ENCODE measurements at regions not wholly inside any gene's neighbourhood (a gene's known extent, or its start where the extent isn't known, plus 50 kb on each side); places are given as distances from the start of the nearest gene placed in this dataset.
"Not testable (repeated sequence)": the region's sequence is repeated elsewhere in the genome, so short reads cannot be mapped to it uniquely, and the experiment has no call there.

GRCh38 chr12:13530966-13531365 lies 334.4 kb downstream of the EMP1 start:
- intact Hi-C loops (cut with DNase I): loop anchor here in 3 of 4 donors (10.0 kb wide), 2 partner anchors 246 to 256 kb away; no protein-coding TSS in a partner anchor
- Histone ChIP-seq H3K27me3 (ENCODE audit: control insufficient read depth, insufficient read depth) (no peaks in the 10 kb centered on the region), H3K9me3 (ENCODE audit: control insufficient read depth, low read length) (no peaks in the 10 kb centered on the region), H3K27ac (ENCODE audit: low read length) (no peak overlapping the region), H3K4me3 (ENCODE audit: low read length) (no peak overlapping the region), H3K4me1 (ENCODE audit: control insufficient read depth, insufficient read depth, low read length) (no peaks in the 10 kb centered on the region)
- no peak for ATAC-seq
- DNase-seq: no peak
- WGBS: 90% methylated on average over 7 of the region's 7 CpGs

GRCh38 chr12:13526185-13526921 lies 329.8 kb downstream of the EMP1 start:
- intact Hi-C loops (cut with DNase I); H3K27ac ChIP-seq (ENCODE audit: low read length): not testable (repeated sequence)

GRCh38 chr12:13523536-13524307 lies 327.2 kb downstream of the EMP1 start:
- H3K9me3 ChIP-seq (ENCODE audit: control insufficient read depth, low read length): peaks cover 4% of the 10 kb centered on the region
- H3K27me3 ChIP-seq (ENCODE audit: control insufficient read depth, insufficient read depth): peaks cover 2% of the 10 kb centered on the region
- 85% methylated on average over 4 of the region's 4 CpGs for WGBS
- no peak overlapping the region for H3K27ac ChIP-seq (ENCODE audit: low read length)
- H3K4me1 ChIP-seq (ENCODE audit: control insufficient read depth, insufficient read depth, low read length): no peaks in the 10 kb centered on the region
- H3K4me3 ChIP-seq (ENCODE audit: low read length): no peak overlapping the region
- DNase-seq (no peak), ATAC-seq (no peak)
- intact Hi-C loops (cut with DNase I): no loop called here

More at GRCh38 chr12:13526185-13526921, 329.8 kb downstream of the EMP1 start:
- H3K9me3 ChIP-seq (ENCODE audit: control insufficient read depth, low read length); DNase-seq; H3K27me3 ChIP-seq (ENCODE audit: control insufficient read depth, insufficient read depth); H3K4me3 ChIP-seq (ENCODE audit: low read length); H3K4me1 ChIP-seq (ENCODE audit: control insufficient read depth, insufficient read depth, low read length); ATAC-seq: not testable (repeated sequence)
- 85% methylated on average over 1 of the region's 1 CpG for WGBS

GRCh38 chr12:13518034-13518433 lies 321.5 kb downstream of the EMP1 start:
- H3K4me3 ChIP-seq (ENCODE audit: low read length); H3K9me3 ChIP-seq (ENCODE audit: control insufficient read depth, low read length); intact Hi-C loops (cut with DNase I); ATAC-seq; H3K27ac ChIP-seq (ENCODE audit: low read length); H3K27me3 ChIP-seq (ENCODE audit: control insufficient read depth, insufficient read depth); H3K4me1 ChIP-seq (ENCODE audit: control insufficient read depth, insufficient read depth, low read length); DNase-seq: not testable (repeated sequence)
- WGBS: 89% methylated on average over 4 of the region's 4 CpGs

- Histone ChIP-seq H3K4me3 (ENCODE audit: low read length) (no peak overlapping the region), H3K9me3 (ENCODE audit: control insufficient read depth, low read length) (no peaks in the 10 kb centered on the region), H3K27me3 (ENCODE audit: control insufficient read depth, insufficient read depth) (no peaks in the 10 kb centered on the region), H3K27ac (ENCODE audit: low read length) (no peak overlapping the region), H3K4me1 (ENCODE audit: control insufficient read depth, insufficient read depth, low read length) (no peaks in the 10 kb centered on the region)
- ATAC-seq (no peak), DNase-seq (no peak)
- intact Hi-C loops (cut with DNase I): no loop called here
Observed at GRCh38 chr12:13509740-13510139, 313.2 kb downstream of the EMP1 start.

- Histone ChIP-seq H3K27me3 (ENCODE audit: control insufficient read depth, insufficient read depth) (no peaks in the 10 kb centered on the region), H3K4me3 (ENCODE audit: low read length) (no peak overlapping the region), H3K4me1 (ENCODE audit: control insufficient read depth, insufficient read depth, low read length) (no peaks in the 10 kb centered on the region), H3K27ac (ENCODE audit: low read length) (no peak overlapping the region), H3K9me3 (ENCODE audit: control insufficient read depth, low read length) (no peaks in the 10 kb centered on the region)
- DNase-seq: no peak
- WGBS: 92% methylated on average over 7 of the region's 7 CpGs
- intact Hi-C loops (cut with DNase I): no loop called here
- no peak for ATAC-seq
Observed at GRCh38 chr12:13505636-13506035, 309.1 kb downstream of the EMP1 start.

GRCh38 chr12:13505224-13505623 lies 308.7 kb downstream of the EMP1 start:
- no peak for ATAC-seq
- H3K27ac ChIP-seq (ENCODE audit: low read length): no peak overlapping the region
- no peaks in the 10 kb centered on the region for H3K4me1 ChIP-seq (ENCODE audit: control insufficient read depth, insufficient read depth, low read length)
- no peak overlapping the region for H3K4me3 ChIP-seq (ENCODE audit: low read length)
- H3K9me3 ChIP-seq (ENCODE audit: control insufficient read depth, low read length): no peaks in the 10 kb centered on the region
- DNase-seq: no peak
- intact Hi-C loops (cut with DNase I): no loop called here
- H3K27me3 ChIP-seq (ENCODE audit: control insufficient read depth, insufficient read depth): no peaks in the 10 kb centered on the region

- WGBS: 57% methylated on average over 5 of the region's 5 CpGs
- H3K9me3 ChIP-seq (ENCODE audit: control insufficient read depth, low read length): no peaks in the 10 kb centered on the region
- no peak for ATAC-seq
- H3K4me1 ChIP-seq (ENCODE audit: control insufficient read depth, insufficient read depth, low read length): no peaks in the 10 kb centered on the region
- intact Hi-C loops (cut with DNase I): no loop called here
- no peak overlapping the region for H3K4me3 ChIP-seq (ENCODE audit: low read length)
- DNase-seq: no peak
- no peak overlapping the region for H3K27ac ChIP-seq (ENCODE audit: low read length)
- no peaks in the 10 kb centered on the region for H3K27me3 ChIP-seq (ENCODE audit: control insufficient read depth, insufficient read depth)
Observed at GRCh38 chr12:13504736-13505135, 308.2 kb downstream of the EMP1 start.

- no peaks in the 10 kb centered on the region for H3K27me3 ChIP-seq (ENCODE audit: control insufficient read depth, insufficient read depth)
- DNase-seq (no peak), ATAC-seq (peak in 1 of 2 donors; percentile 48)
- H3K9me3 ChIP-seq (ENCODE audit: control insufficient read depth, low read length): no peaks in the 10 kb centered on the region
- H3K4me3 ChIP-seq (ENCODE audit: low read length): no peak overlapping the region
- H3K4me1 ChIP-seq (ENCODE audit: control insufficient read depth, insufficient read depth, low read length): no peaks in the 10 kb centered on the region
- intact Hi-C loops (cut with DNase I): no loop called here
- no peak overlapping the region for H3K27ac ChIP-seq (ENCODE audit: low read length)
Observed at GRCh38 chr12:13504074-13504473, 307.5 kb downstream of the EMP1 start.

GRCh38 chr12:13503094-13503835 lies 306.7 kb downstream of the EMP1 start:
- ATAC-seq (no peak), DNase-seq (no peak)
- H3K9me3 ChIP-seq (ENCODE audit: control insufficient read depth, low read length): no peaks in the 10 kb centered on the region
- no peak overlapping the region for H3K27ac ChIP-seq (ENCODE audit: low read length)
- intact Hi-C loops (cut with DNase I): no loop called here
- no peaks in the 10 kb centered on the region for H3K4me1 ChIP-seq (ENCODE audit: control insufficient read depth, insufficient read depth, low read length)
- 78% methylated on average over 2 of the region's 2 CpGs for WGBS
- no peaks in the 10 kb centered on the region for H3K27me3 ChIP-seq (ENCODE audit: control insufficient read depth, insufficient read depth)
- no peak overlapping the region for H3K4me3 ChIP-seq (ENCODE audit: low read length)

GRCh38 chr12:13499008-13499407 lies 302.5 kb downstream of the EMP1 start:
- WGBS: 49% methylated on average over 3 of the region's 3 CpGs
- Histone ChIP-seq H3K27me3 (ENCODE audit: control insufficient read depth, insufficient read depth) (no peaks in the 10 kb centered on the region), H3K4me1 (ENCODE audit: control insufficient read depth, insufficient read depth, low read length) (no peaks in the 10 kb centered on the region), H3K27ac (ENCODE audit: low read length) (no peak overlapping the region), H3K4me3 (ENCODE audit: low read length) (no peak overlapping the region), H3K9me3 (ENCODE audit: control insufficient read depth, low read length) (no peaks in the 10 kb centered on the region)
- ATAC-seq (peak in 1 of 2 donors; percentile 26), DNase-seq (no peak)
- intact Hi-C loops (cut with DNase I): no loop called here

Measured in right cardiac atrium (tissue), 5 donors.